ENCODE measurements at regions not wholly inside any gene's neighbourhood (a gene's known extent, or its start where the extent isn't known, plus 50 kb on each side); places are given as distances from the start of the nearest gene placed in this dataset.
"Not testable (repeated sequence)": the region's sequence is repeated elsewhere in the genome, so short reads cannot be mapped to it uniquely, and the experiment has no call there.

- DNase-seq (ENCODE audit: low spot score): no peak
These were observed 515.3 kb downstream of the JRKL start for GRCh38 chr11:96905143-96905542.

GRCh38 chr11:96905663-96906062 lies 515.9 kb downstream of the JRKL start:
- DNase-seq (ENCODE audit: low spot score): no peak

- DNase-seq (ENCODE audit: low spot score): no peak
These were observed 516.7 kb downstream of the JRKL start for GRCh38 chr11:96906476-96906875.

- DNase-seq (ENCODE audit: low spot score): no peak
These were observed 536.0 kb downstream of the JRKL start for GRCh38 chr11:96925862-96926261.

GRCh38 chr11:96940227-96940626 lies 550.4 kb downstream of the JRKL start:
- DNase-seq (ENCODE audit: low spot score): no peak

- no peak for DNase-seq (ENCODE audit: low spot score)
These were observed 553.0 kb downstream of the JRKL start for GRCh38 chr11:96942855-96943254.

GRCh38 chr11:96943970-96944369 lies 554.2 kb downstream of the JRKL start:
- no peak for DNase-seq (ENCODE audit: low spot score)

- DNase-seq (ENCODE audit: low spot score): no peak
These were observed 558.3 kb downstream of the JRKL start for GRCh38 chr11:96948066-96948465.

- no peak for DNase-seq (ENCODE audit: low spot score)
These were observed 559.7 kb downstream of the JRKL start for GRCh38 chr11:96949464-96949863.

GRCh38 chr11:96954587-96955242 lies 564.9 kb downstream of the JRKL start:
- DNase-seq (ENCODE audit: low spot score): no peak

- no peak for DNase-seq (ENCODE audit: low spot score)
These were observed 570.7 kb downstream of the JRKL start for GRCh38 chr11:96960476-96960875.

- DNase-seq (ENCODE audit: low spot score): no peak
These were observed 571.1 kb downstream of the JRKL start for GRCh38 chr11:96960926-96961325.

GRCh38 chr11:96961931-96962330 lies 572.1 kb downstream of the JRKL start:
- DNase-seq (ENCODE audit: low spot score): no peak

- DNase-seq (ENCODE audit: low spot score): no peak
These were observed 573.6 kb downstream of the JRKL start for GRCh38 chr11:96963375-96963774.

- no peak for DNase-seq (ENCODE audit: low spot score)
These were observed 574.8 kb downstream of the JRKL start for GRCh38 chr11:96964661-96965060.

GRCh38 chr11:96967616-96968015 lies 577.8 kb downstream of the JRKL start:
- DNase-seq (ENCODE audit: low spot score): no peak

GRCh38 chr11:96969251-96969650 lies 579.4 kb downstream of the JRKL start:
- DNase-seq (ENCODE audit: low spot score): no peak

GRCh38 chr11:96978751-96979150 lies 588.9 kb downstream of the JRKL start:
- DNase-seq (ENCODE audit: low spot score): no peak

GRCh38 chr11:96986516-96986915 lies 596.7 kb downstream of the JRKL start:
- no peak for DNase-seq (ENCODE audit: low spot score)

- no peak for DNase-seq (ENCODE audit: low spot score)
These were observed 601.1 kb downstream of the JRKL start for GRCh38 chr11:96990914-96991313.

GRCh38 chr11:97000481-97000880 lies 610.7 kb downstream of the JRKL start:
- no peak for DNase-seq (ENCODE audit: low spot score)

- no peak for DNase-seq (ENCODE audit: low spot score)
These were observed 617.5 kb downstream of the JRKL start for GRCh38 chr11:97007283-97007682.

- no peak for DNase-seq (ENCODE audit: low spot score)
These were observed 619.8 kb downstream of the JRKL start for GRCh38 chr11:97009613-97010012.

GRCh38 chr11:97010997-97011396 lies 621.2 kb downstream of the JRKL start:
- DNase-seq (ENCODE audit: low spot score): not testable (repeated sequence)

- no peak for DNase-seq (ENCODE audit: low spot score)
These were observed 625.5 kb downstream of the JRKL start for GRCh38 chr11:97015327-97015726.

Measured in HuH-7.5 (cell line).